Endothelial cell of umbilical vein (primary cell): ENCODE measurements at regions not wholly inside any gene's neighbourhood (a gene's known extent, or its start where the extent isn't known, plus 50 kb on each side); places are given as distances from the start of the nearest gene placed in this dataset.

Source experiments
- POLR2AphosphoS5 ChIP-seq: IDR thresholded peaks from 2 replicates; pipeline ENCODE4 v1.6.1; 2012; ENCODE audit warnings: low read depth, mild to moderate bottlenecking, control low read depth, low read length, moderate library complexity; ENCODE audit not compliant: insufficient read depth
- TF ChIP-seq, protein P1 (sequence below), 2 donors: IDR thresholded peaks; 1 replicate in 1 of 2; 2 replicates in 1 of 2; pipeline ENCODE4 v1.5.1; 2011; ENCODE audit warnings: low read length in 2 of 2, mild to moderate bottlenecking in 2 of 2, moderate library complexity in 2 of 2, control low read depth in 1 of 2, inconsistent platforms in 1 of 2, low read depth in 1 of 2; ENCODE audit not compliant: insufficient read depth in 1 of 2; ENCODE audit errors: extremely low read depth in 1 of 2

- no peak for TF ChIP-seq POLR2AphosphoS5
- TF ChIP-seq, protein P1, sequence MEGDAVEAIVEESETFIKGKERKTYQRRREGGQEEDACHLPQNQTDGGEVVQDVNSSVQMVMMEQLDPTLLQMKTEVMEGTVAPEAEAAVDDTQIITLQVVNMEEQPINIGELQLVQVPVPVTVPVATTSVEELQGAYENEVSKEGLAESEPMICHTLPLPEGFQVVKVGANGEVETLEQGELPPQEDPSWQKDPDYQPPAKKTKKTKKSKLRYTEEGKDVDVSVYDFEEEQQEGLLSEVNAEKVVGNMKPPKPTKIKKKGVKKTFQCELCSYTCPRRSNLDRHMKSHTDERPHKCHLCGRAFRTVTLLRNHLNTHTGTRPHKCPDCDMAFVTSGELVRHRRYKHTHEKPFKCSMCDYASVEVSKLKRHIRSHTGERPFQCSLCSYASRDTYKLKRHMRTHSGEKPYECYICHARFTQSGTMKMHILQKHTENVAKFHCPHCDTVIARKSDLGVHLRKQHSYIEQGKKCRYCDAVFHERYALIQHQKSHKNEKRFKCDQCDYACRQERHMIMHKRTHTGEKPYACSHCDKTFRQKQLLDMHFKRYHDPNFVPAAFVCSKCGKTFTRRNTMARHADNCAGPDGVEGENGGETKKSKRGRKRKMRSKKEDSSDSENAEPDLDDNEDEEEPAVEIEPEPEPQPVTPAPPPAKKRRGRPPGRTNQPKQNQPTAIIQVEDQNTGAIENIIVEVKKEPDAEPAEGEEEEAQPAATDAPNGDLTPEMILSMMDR (IDR thresholded peaks at IDR 0.05; ENCODE audit: extremely low read depth in 1 of 2, insufficient read depth in 1 of 2, low read depth in 1 of 2, low read length in 2 of 2) = no peak
Observed at GRCh38 chr10:88077977-88078376, 214.6 kb downstream of the PTEN start.
